K562 (cell line): ENCODE measurements at regions not wholly inside any gene's neighbourhood (a gene's known extent, or its start where the extent isn't known, plus 50 kb on each side); places are given as distances from the start of the nearest gene placed in this dataset.

ENCODE experiments used
- ATF3 ChIP-seq, 2 experiments: fragments of 450-650 bp in 1 of 2; sonication (generic) in 1 of 2; formaldehyde crosslinking in 1 of 2; IDR thresholded peaks in 1 of 2; conservative IDR thresholded peaks in 1 of 2; 2 replicates each; pipeline versions ENCODE4 v1.6.1 to v1.8.1; 2016 to 2023; ENCODE audit warnings: mild to moderate bottlenecking in 2 of 2, moderate library complexity in 2 of 2, inconsistent platforms in 1 of 2, missing genetic modification reagents in 1 of 2
- ATF6 ChIP-seq: sonication (generic); formaldehyde crosslinking; IDR thresholded peaks from 2 replicates; pipeline ENCODE4 v1.4.0; 2020; ENCODE audit warnings: mild to moderate bottlenecking, missing genetic modification reagents
- CREB1 ChIP-seq, 2 experiments: sonication (generic) in 1 of 2; formaldehyde crosslinking in 1 of 2; IDR thresholded peaks; 2 replicates each; pipeline versions ENCODE4 v1.6.1 to v1.8.0; 2012 to 2022; ENCODE audit warnings: inconsistent platforms in 1 of 2, mild to moderate bottlenecking in 1 of 2, missing genetic modification reagents in 1 of 2, moderate library complexity in 1 of 2
- CTCF ChIP-seq, 3 experiments: IDR thresholded peaks in 2 of 3; conservative IDR thresholded peaks in 1 of 3; 2 replicates each; pipeline ENCODE4 v1.5.1; 2011 to 2012; ENCODE audit warnings: low read length in 3 of 3, mild to moderate bottlenecking in 3 of 3, control low read depth in 2 of 3, improper control_type of control experiment in 1 of 3, inconsistent platforms in 1 of 3, low read depth in 1 of 3, mixed read lengths in 1 of 3, moderate library complexity in 1 of 3; ENCODE audit not compliant: insufficient read depth in 2 of 3
- E2F6 ChIP-seq, 2 experiments: IDR thresholded peaks; 2 replicates each; pipeline ENCODE4 v1.6.1; 2011; ENCODE audit warnings: borderline replicate concordance in 1 of 2, control low read depth in 1 of 2, low read depth in 1 of 2, low read length in 1 of 2, mild to moderate bottlenecking in 1 of 2, mixed read lengths in 1 of 2, moderate library complexity in 1 of 2; ENCODE audit not compliant: insufficient read depth in 1 of 2, insufficient read length in 1 of 2, poor library complexity in 1 of 2, severe bottlenecking in 1 of 2; ENCODE audit errors: extremely low read depth in 1 of 2
- EZH2 ChIP-seq: IDR thresholded peaks from 2 replicates; pipeline ENCODE4 v1.6.1; 2012; ENCODE audit warnings: low read depth, mild to moderate bottlenecking, inconsistent platforms, low read length, borderline replicate concordance
- FOXP4 ChIP-seq: sonication (generic); formaldehyde crosslinking; IDR thresholded peaks from 2 replicates; pipeline ENCODE4 v1.8.0; 2022; ENCODE audit warnings: mild to moderate bottlenecking, missing genetic modification reagents, borderline replicate concordance
- HCFC1 ChIP-seq: IDR thresholded peaks from 2 replicates; pipeline ENCODE4 v1.6.1; 2012; ENCODE audit warnings: low read depth, low read length, improper control_type of control experiment
- MEF2D ChIP-seq: conservative IDR thresholded peaks from 2 replicates; pipeline ENCODE4 v1.6.1; 2016; ENCODE audit warnings: low read depth, missing genetic modification characterization, missing compliant biosample characterization
- NFIC ChIP-seq: fragments of 450-650 bp; IDR thresholded peaks from 2 replicates; pipeline ENCODE4 v1.6.1; 2017; ENCODE audit warnings: mild to moderate bottlenecking, inconsistent platforms
- PHF20 ChIP-seq: fragments of 450-650 bp; IDR thresholded peaks from 2 replicates; pipeline ENCODE4 v1.6.1; 2018; ENCODE audit not compliant: partially characterized antibody
- TAF1 ChIP-seq: IDR thresholded peaks from 2 replicates; pipeline ENCODE4 v1.6.1; 2011; ENCODE audit warnings: mild to moderate bottlenecking, low read length, moderate library complexity; ENCODE audit not compliant: insufficient read depth, control insufficient read depth, severe bottlenecking; ENCODE audit errors: extremely low read depth
- ZKSCAN1 ChIP-seq: fragments of 150-350 bp; IDR thresholded peaks from 2 replicates; pipeline ENCODE4 v1.6.1; 2016; ENCODE audit warnings: low read depth, low read length

GRCh38 chr22:48756146-48757111 lies 1071.2 kb downstream of the BRD1 start:
- TF ChIP-seq NFIC: no peak
- TF ChIP-seq FOXP4 (CRISPR knock-in tag): no peak
- no peak for TF ChIP-seq ZKSCAN1
- TF ChIP-seq EZH2: no peak
- no peak for TF ChIP-seq CREB1 (IDR thresholded peaks at IDR 0.05)
- TF ChIP-seq CREB1 (CRISPR knock-in tag; IDR thresholded peaks at IDR 0.05): no peak
- no peak for TF ChIP-seq PHF20
- TF ChIP-seq ATF3 (IDR thresholded peaks at IDR 0.05): no peak
- no peak for TF ChIP-seq ATF3 (CRISPR knock-in tag; conservative IDR thresholded peaks at IDR 0.05)
- no peak for TF ChIP-seq MEF2D (tag)
- no peak for TF ChIP-seq CTCF (IDR thresholded peaks at IDR 0.05 in 2 of 3, conservative IDR thresholded peaks at IDR 0.05 in 1 of 3; ENCODE audit: insufficient read depth in 2 of 3, low read depth in 1 of 3, low read length in 3 of 3)
- TF ChIP-seq ATF6 (CRISPR knock-in tag): no peak
- TF ChIP-seq TAF1: no peak
- TF ChIP-seq E2F6 (IDR thresholded peaks at IDR 0.05; ENCODE audit: borderline replicate concordance in 1 of 2, extremely low read depth in 1 of 2, insufficient read depth in 1 of 2, insufficient read length in 1 of 2, low read depth in 1 of 2, low read length in 1 of 2, poor library complexity in 1 of 2, severe bottlenecking in 1 of 2): no peak
- no peak for TF ChIP-seq HCFC1
